HG03575 (cell line): ENCODE measurements at regions not wholly inside any gene's neighbourhood (a gene's known extent, or its start where the extent isn't known, plus 50 kb on each side); places are given as distances from the start of the nearest gene placed in this dataset.

ENCODE experiments used
- ATAC-seq: cut with Tn5 transposase; IDR thresholded peaks from one replicate; pipeline ENCODE4 v1.9.1; 2021; ENCODE audit not compliant: unreplicated experiment, insufficient number of reproducible peaks, low FRiP score; ENCODE audit errors: extremely low read depth

- no peak for ATAC-seq
Observed at GRCh38 chr6:104527761-104528415, 331.8 kb downstream of the HACE1 start.

DNA sequence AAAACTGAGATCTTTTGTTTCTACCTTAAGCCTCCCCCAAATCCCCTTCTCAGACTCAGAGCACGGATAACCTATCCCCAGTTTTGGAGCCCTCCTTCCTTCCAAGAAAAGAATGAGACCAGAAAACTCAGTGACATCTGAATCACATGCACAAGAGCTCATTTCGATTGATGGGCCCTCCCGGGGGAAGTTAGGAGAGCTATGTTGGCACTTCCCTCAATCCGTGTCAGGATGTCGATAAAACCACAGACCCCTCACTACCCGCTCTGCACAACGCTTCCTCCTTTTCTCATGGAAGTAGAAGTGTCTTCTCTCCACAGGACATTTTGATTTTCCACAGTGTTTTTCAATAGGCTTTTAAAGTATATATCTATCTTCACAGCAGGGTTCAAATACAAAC lies 332.4 kb downstream of the HACE1 start:
- no peak for ATAC-seq

DNA sequence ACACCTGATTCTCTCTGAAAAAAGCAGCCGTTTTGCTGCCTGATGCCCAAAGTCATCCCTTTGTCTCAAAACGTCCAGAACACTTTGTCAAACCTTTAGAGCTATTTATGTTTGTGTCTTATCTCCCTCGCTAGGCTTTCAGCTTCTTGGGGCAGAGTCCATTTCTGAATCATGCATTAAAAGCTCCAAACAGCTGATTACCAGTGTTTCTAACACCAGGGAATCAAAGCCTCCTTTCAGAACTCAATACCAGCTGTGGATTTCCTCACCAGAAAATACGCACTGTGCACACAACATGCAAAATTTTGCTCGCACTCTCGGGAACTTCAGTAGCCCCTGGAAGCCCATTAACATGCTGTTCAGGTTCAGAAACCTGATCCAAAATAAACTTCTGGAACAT lies 333.3 kb downstream of the HACE1 start:
- ATAC-seq, result no peak

GRCh38 chr6:104525677-104526322 lies 333.9 kb downstream of the HACE1 start:
- peak; percentile 99 for ATAC-seq

- ATAC-seq, result no peak
Observed at GRCh38 chr6:104522533-104522932, 337.2 kb downstream of the HACE1 start.

- no peak for ATAC-seq
Observed at GRCh38 chr6:104521176-104521575, 338.5 kb downstream of the HACE1 start.

DNA sequence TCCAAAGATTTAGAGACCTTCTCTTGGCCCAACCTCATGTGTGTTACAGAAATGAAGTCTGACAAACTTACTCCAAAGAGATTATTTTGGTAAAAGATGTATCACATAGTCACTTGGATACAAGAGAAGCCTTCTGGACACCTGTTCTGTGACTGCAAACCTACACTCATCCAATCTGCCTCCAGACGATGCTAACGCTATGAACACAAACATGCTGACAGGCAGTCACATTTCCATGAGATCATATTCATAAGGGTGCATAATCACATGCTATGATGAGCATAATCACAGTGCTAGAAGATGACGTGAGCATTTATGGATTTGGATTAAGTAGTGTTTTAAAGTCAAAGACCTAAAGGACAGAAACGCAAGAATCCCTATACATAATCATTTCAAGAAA lies 340.2 kb downstream of the HACE1 start:
- no peak for ATAC-seq

DNA sequence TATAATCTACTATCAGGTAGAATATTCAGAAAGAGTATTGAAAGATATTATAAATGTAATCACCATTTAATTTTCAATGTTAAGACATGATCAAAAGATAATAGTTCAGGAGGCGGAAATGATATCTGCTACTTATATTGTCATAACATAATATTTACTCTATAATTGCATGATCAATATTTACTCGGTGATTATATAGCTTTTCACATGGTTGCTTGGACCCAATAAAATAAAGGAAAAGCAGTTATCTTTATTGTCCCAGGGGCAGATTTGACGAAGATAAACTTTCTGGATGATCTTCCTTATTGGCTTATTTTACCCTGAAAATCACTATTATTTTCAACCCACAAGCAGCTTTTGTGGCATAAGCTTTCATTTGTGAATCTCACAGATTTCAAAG lies 350.4 kb downstream of the HACE1 start:
- no peak for ATAC-seq

GRCh38 chr6:104506429-104506828 lies 353.3 kb downstream of the HACE1 start:
- no peak for ATAC-seq

- no peak for ATAC-seq
Observed at GRCh38 chr6:104505838-104506237, 353.9 kb downstream of the HACE1 start.

DNA sequence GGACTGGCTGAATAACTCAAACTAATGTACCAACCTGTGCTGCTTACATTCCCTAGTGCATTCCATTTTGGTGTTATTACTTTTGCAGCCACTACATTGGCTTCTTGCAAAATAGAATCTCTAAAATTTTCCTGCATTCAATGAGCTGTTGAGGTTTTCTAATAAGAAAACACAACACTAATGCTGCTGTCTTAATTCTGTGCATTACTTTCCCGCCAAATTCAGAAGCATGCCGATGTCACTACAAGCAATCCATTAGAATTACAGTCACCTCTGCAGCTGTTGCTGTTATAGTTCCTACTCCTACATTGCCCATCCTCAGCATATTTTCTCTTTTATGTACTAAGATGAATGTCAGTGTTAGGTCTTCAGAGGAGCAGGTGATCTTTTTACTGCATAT lies 359.5 kb downstream of the HACE1 start:
- ATAC-seq, result no peak

DNA sequence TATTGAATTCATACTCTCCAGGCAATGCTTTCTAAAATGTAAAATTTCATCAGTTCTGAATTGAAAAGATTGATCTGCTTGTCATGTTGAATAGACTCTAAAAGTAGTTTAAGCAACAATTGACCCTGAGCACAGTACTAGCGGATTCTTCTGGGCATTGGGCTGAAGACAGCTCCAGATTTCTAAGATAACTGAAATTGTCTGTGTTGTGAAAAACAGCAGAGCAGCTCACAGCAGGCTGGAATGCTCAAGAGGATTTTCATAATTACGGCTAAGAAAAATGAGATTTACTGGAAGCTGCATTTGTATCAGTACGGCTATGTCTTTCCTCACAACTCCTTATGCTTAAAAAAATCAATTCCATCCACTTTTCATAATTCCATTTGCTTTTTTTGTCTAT lies 373.7 kb downstream of the HACE1 start:
- ATAC-seq, result no peak

- no peak for ATAC-seq
Observed at GRCh38 chr6:104484626-104485025, 375.1 kb downstream of the HACE1 start.

DNA sequence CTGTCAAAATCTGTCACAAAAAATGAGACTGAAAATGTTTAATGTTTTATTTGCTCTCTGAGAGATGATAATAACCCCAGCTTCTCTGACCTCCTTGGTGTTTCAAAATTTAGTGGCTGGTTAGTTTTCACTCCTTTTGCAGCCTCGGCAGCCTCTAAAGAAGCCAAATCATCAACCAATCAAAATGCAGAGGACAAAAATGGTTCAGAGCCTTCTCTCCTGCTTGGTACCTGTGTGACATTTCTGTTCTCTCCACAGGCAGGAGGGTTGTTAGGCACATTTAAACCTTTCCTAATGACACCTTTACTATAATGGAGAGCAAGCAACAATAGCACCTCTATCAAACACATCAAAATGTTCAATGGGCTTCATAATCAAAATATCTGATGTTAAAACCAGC lies 375.5 kb downstream of the HACE1 start:
- ATAC-seq, result no peak

- no peak for ATAC-seq
Observed at GRCh38 chr6:104483225-104483834, 376.4 kb downstream of the HACE1 start.

GRCh38 chr6:104477569-104477968 lies 382.1 kb downstream of the HACE1 start:
- ATAC-seq, result no peak

DNA sequence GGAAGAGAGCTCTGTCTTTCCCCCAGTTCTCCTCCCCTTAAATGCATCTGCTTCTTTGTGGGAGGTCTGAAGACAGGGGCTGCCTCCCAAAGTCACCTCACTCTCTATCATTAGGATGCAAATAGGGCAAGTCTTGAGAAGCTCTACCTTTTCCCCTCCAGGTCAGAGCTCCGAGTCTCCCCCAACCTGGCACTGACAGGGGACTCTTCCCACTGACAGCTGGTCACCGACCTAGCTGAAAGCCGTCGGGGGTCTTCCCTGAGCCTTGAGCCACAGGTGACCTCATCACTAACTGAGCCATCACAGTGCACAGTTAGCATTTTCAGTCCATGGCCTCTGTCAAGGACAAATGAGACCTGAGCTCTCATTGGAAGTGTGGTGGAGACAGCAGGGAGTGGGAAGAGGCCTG lies 386.7 kb downstream of the HACE1 start:
- no peak for ATAC-seq

DNA sequence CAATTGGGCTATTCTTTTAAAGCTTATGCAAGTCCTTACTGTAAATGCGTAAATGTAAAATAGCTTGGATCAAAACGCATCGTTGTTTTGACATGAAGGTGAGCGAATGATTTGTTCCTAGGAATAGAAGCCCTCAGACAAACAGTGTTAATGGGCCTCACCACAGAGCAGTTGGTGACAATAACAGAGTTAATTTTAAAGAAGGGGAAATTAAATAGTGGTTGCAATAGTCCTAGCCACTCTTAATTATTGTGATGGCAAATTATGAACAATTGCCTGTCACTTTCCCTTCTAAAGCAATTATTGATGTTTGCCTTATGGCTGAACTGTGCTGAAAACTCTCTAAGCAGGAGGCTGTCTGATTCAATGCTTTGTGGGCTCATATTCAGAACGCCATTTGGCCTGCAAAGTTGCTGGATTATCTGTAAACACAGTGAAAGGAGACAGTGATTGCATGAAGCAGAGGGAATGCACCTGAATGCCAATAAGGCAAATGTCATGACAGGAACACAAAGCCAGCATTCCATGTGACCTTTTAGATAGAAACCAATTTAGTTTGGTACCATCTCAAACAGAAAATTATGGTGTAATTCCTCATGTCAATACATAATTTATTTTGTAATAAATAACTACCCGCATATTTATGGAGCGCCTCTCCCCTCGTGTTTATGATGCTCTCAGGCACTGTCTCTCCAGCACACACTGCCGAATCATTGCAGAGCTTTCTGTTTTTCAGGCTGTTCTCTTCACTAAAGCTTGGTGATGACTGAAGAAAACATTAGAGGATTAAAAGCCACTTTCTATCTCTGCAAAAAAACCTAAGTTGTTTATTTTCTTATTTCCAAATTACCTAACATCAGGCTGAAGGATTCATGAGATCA lies 387.5 kb downstream of the HACE1 start:
- no peak for ATAC-seq

DNA sequence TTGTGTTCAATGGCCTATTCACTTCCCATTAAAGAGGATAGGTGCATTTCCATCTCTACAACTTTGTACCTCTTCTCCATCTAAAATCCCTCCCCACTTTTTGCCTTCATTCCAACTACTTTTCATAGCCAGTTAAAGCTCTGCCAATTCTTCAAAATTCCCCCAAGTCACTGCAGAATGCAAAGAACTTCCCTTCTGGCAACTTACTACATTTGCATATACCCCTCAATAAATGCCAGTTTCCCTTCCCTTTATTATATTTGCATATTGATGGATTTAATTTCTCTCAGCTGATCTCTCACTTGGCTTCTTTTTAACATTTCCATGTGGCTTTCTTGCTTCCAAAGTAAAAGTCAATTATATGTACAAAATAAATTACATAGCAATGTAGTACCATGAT lies 393.4 kb downstream of the HACE1 start:
- ATAC-seq, result no peak
